Activated T-cell treated with anti-CD3 and anti-CD28 coated beads, Interleukin-2, amount 50 U/mL, for 72 hours (primary cell): ENCODE measurements at regions not wholly inside any gene's neighbourhood (a gene's known extent, or its start where the extent isn't known, plus 50 kb on each side); places are given as distances from the start of the nearest gene placed in this dataset.

Experiments used
- ATAC-seq, 2 donors: fragments of 150-1000 bp; cut with Tn5 transposase; replicated peaks in 1 of 2; 2 replicates each; pipeline ENCODE4 v1.10.0; 2021; ENCODE audit warnings: moderate library complexity in 2 of 2, mild to moderate bottlenecking in 1 of 2
- DNase-seq, 2 donors: peaks; one replicate each; pipeline ENCODE4 v3.0.0; 2021 to 2022; ENCODE audit warnings: mixed read lengths in 1 of 2
- H3K27ac Mint-ChIP-seq: one replicate; pipeline ENCODE4 v1.8.0; 2022; ENCODE audit warnings: mild to moderate bottlenecking, moderate library complexity, mixed read lengths
- H3K27me3 Mint-ChIP-seq: one replicate; pipeline ENCODE4 v1.8.0; 2022; ENCODE audit warnings: low read depth, mixed read lengths
- H3K36me3 Mint-ChIP-seq, 2 donors: one replicate each; pipeline ENCODE4 v1.8.0; 2022; ENCODE audit warnings: mixed read lengths in 2 of 2, mild to moderate bottlenecking in 1 of 2; ENCODE audit not compliant: insufficient read depth in 2 of 2
- H3K4me1 Mint-ChIP-seq: one replicate; pipeline ENCODE4 v1.8.0; 2022; ENCODE audit warnings: low read depth, mixed read lengths
- H3K4me3 Mint-ChIP-seq, 2 donors: one replicate each; pipeline ENCODE4 v1.8.0; 2022; ENCODE audit warnings: mild to moderate bottlenecking in 2 of 2, mixed read lengths in 2 of 2, moderate library complexity in 2 of 2
- H3K9me3 Mint-ChIP-seq, 2 donors: one replicate each; pipeline ENCODE4 v1.8.0; 2022; ENCODE audit warnings: mixed read lengths in 2 of 2

GRCh38 chr18:44392933-44393332, 287.8 kb upstream of the SETBP1 start:
- no peaks in the 10 kb centered on the region for H3K27me3 Mint-ChIP-seq
- H3K4me1 Mint-ChIP-seq: no peaks in the 10 kb centered on the region
- H3K9me3 Mint-ChIP-seq: peaks cover 0 to 2% of the 10 kb centered on the region in 2 donors
- no peak for DNase-seq
- no peak for ATAC-seq
- no peak overlapping the region for H3K27ac Mint-ChIP-seq
- no peak overlapping the region for H3K4me3 Mint-ChIP-seq
- H3K36me3 Mint-ChIP-seq: no peaks in the 10 kb centered on the region

DNA sequence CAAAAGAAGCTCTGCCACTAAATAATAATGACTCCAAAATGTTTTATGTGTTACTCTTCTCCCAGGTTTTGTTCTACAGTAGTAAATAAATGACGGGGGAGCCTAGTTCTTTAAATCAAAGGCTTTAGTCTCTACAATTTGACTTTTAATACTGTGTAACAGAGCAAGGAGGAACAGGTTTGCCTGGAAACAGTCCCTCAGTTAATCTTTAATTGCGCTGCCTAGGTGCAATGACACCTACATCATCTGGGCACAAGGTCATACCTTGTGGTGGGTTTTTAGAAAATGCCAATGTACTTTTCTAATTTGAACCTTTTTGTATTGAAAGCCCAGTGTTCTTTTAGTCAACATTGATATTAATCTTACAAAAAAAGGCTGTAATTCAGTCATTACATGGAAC, 287.3 kb upstream of the SETBP1 start:
- peaks cover 0 to 2% of the 10 kb centered on the region in 2 donors for H3K9me3 Mint-ChIP-seq
- H3K4me3 Mint-ChIP-seq: no peak overlapping the region
- H3K27ac Mint-ChIP-seq: no peak overlapping the region
- H3K27me3 Mint-ChIP-seq: no peaks in the 10 kb centered on the region
- no peaks in the 10 kb centered on the region for H3K4me1 Mint-ChIP-seq
- DNase-seq (no peak), ATAC-seq (no peak)
- H3K36me3 Mint-ChIP-seq: no peaks in the 10 kb centered on the region

DNA sequence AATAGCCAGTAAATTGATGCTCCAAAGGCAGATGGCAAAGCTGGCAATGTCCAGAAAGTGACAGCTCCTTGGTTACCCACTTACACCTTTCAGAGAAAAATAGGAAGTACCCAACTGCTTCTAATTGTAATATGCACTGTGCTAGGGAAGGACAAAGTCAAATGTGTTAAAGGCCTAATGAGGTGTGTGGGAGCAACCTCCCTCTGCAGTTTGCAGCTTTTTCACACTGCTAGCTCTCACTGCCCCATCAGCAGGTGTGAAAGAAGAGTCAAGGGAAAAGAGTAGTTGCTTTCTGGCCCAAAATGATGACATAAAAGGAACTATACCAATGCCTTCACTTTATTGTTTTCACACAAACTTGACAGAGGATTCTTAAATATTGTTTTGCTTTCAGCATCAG, 284.1 kb upstream of the SETBP1 start:
- Mint-ChIP-seq H3K27ac (no peak overlapping the region), H3K4me1 (no peaks in the 10 kb centered on the region), H3K9me3 (peaks cover 0 to 2% of the 10 kb centered on the region in 2 donors), H3K4me3 (no peak overlapping the region), H3K27me3 (no peaks in the 10 kb centered on the region), H3K36me3 (no peaks in the 10 kb centered on the region)
- ATAC-seq (no peak), DNase-seq (no peak)

DNA sequence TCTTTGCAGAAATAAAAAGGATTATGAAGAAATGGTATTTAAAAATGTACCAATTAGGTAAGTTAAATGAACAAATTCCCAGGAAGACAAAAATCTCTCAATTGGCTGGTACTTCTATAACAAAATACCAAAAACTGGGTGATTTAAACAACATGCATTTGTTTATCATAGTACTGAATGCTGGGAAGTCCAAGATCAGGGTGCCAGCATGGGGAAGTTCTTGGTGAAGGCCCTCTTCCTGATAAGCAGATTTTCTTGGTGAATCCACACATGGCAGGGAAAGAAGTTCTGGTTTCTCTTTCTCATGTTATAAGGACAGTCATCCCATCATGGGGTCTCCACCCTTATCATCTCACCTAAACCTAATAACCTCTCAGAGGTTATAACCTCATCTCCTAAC, 271.6 kb upstream of the SETBP1 start:
- Mint-ChIP-seq H3K4me3 (no peak overlapping the region), H3K27ac (no peak overlapping the region), H3K36me3 (no peaks in the 10 kb centered on the region), H3K9me3 (peaks cover 0 to 2% of the 10 kb centered on the region in 2 donors), H3K4me1 (no peaks in the 10 kb centered on the region), H3K27me3 (no peaks in the 10 kb centered on the region)
- ATAC-seq (no peak), DNase-seq (no peak)

DNA sequence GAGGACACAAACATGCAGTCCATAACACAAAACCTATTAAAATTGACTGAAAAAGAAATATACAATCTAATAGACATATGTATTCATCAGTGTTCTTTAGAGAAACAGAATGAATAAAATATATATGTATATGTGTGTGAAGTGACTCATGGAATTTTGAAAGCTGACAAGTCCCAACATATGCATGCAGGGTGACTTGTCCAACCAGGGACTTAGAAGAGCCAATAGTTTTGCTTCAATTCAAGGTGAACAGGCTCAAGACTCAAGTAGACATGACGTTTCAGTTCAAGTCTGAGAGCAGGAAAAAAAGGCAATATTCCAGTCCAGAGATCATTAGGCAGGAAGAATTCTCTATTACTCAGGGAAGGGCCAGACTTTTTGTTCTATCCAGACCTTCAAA, 271.2 kb upstream of the SETBP1 start:
- DNase-seq (no peak), ATAC-seq (no peak)
- Mint-ChIP-seq H3K4me1 (no peaks in the 10 kb centered on the region), H3K4me3 (no peak overlapping the region), H3K27me3 (no peaks in the 10 kb centered on the region), H3K27ac (no peak overlapping the region), H3K36me3 (no peaks in the 10 kb centered on the region), H3K9me3 (peaks cover 0 to 2% of the 10 kb centered on the region in 2 donors)

DNA sequence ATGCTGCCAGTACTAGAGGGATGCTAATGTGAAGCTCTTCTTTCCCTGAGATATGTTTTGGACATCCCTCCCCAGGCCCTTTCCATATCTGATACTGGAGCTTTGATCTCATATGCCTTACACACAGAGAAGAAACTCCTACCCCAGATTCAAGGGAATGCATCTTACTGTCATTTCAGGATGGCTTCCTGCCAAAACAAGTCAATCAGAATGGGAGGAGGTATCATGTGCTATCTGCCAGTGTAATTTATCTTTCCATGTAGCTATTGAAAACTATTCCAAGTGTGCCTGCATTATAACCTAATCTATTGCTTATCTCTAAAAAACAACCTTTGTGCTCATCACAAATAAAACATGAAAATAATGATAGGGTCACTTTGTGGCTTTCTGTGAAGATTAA, 269.9 kb upstream of the SETBP1 start:
- no peak overlapping the region for H3K4me3 Mint-ChIP-seq
- no peaks in the 10 kb centered on the region for H3K36me3 Mint-ChIP-seq
- H3K27me3 Mint-ChIP-seq: no peaks in the 10 kb centered on the region
- no peaks in the 10 kb centered on the region for H3K4me1 Mint-ChIP-seq
- DNase-seq (no peak), ATAC-seq (no peak)
- H3K9me3 Mint-ChIP-seq: peaks cover 0 to 2% of the 10 kb centered on the region in 2 donors
- H3K27ac Mint-ChIP-seq: no peak overlapping the region

- Mint-ChIP-seq H3K4me3 (no peak overlapping the region), H3K27me3 (no peaks in the 10 kb centered on the region), H3K36me3 (no peaks in the 10 kb centered on the region), H3K4me1 (no peaks in the 10 kb centered on the region), H3K27ac (no peak overlapping the region), H3K9me3 (peaks cover 0 to 2% of the 10 kb centered on the region in 2 donors)
- ATAC-seq (no peak), DNase-seq (no peak)
These were observed 269.3 kb upstream of the SETBP1 start for GRCh38 chr18:44411262-44411905.

GRCh38 chr18:44411976-44412375, 268.7 kb upstream of the SETBP1 start:
- ATAC-seq (no peak), DNase-seq (no peak)
- Mint-ChIP-seq H3K36me3 (no peaks in the 10 kb centered on the region), H3K27ac (no peak overlapping the region), H3K4me3 (no peak overlapping the region), H3K4me1 (no peaks in the 10 kb centered on the region), H3K9me3 (peaks cover 0 to 2% of the 10 kb centered on the region in 2 donors), H3K27me3 (no peaks in the 10 kb centered on the region)

GRCh38 chr18:44423814-44424644, 256.7 kb upstream of the SETBP1 start:
- H3K36me3 Mint-ChIP-seq: no peaks in the 10 kb centered on the region
- no peaks in the 10 kb centered on the region for H3K4me1 Mint-ChIP-seq
- H3K9me3 Mint-ChIP-seq: peaks cover 0 to 2% of the 10 kb centered on the region in 2 donors
- DNase-seq: no peak
- no peaks in the 10 kb centered on the region for H3K27me3 Mint-ChIP-seq
- H3K27ac Mint-ChIP-seq: no peak overlapping the region
- ATAC-seq: no peak
- H3K4me3 Mint-ChIP-seq: no peak overlapping the region

DNA sequence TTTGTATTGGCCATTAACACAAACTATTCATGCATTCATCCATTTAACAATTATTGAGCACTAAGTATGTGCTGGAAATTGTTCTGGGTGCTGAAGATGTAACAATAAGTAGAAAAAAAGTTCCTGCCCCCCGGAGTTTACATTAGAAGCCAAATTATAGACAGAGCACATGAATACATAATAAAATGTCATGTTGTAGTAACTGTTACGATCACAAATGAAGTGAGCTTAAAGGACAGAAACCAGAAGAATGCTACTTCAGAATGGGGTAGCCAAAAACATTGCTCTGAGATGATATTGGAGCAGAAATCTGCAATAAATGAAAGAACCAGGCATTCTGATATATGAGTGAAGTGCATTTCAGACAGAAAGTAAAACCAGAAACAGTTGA, 256.0 kb upstream of the SETBP1 start:
- Mint-ChIP-seq H3K27me3 (no peaks in the 10 kb centered on the region), H3K9me3 (peaks cover 2% of the 10 kb centered on the region in 2 donors), H3K4me1 (no peaks in the 10 kb centered on the region), H3K27ac (no peak overlapping the region), H3K4me3 (no peak overlapping the region), H3K36me3 (no peaks in the 10 kb centered on the region)
- ATAC-seq: no peak
- DNase-seq: no peak

DNA sequence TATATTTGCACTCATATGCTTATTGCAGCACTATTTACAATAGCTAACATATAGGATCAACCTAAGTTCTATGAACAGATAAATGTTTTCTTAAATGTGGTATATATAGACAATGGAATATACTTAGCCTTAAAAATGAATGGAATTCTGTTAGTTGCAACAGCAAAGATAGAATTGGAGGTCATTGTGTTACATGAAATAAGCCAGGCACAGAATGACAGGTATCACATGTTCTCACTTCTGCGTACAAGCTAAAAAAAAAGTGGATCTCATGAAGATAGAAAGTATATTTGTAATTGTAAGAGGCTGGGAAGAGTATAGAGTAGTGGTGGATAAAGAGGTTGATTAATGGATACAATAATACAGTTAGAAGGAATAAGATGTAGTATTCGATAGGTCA, 255.5 kb upstream of the SETBP1 start:
- Mint-ChIP-seq H3K4me3 (no peak overlapping the region), H3K36me3 (no peaks in the 10 kb centered on the region), H3K9me3 (peaks cover under 1 to 2% of the 10 kb centered on the region in 2 donors), H3K27ac (no peak overlapping the region), H3K4me1 (no peaks in the 10 kb centered on the region), H3K27me3 (no peaks in the 10 kb centered on the region)
- no peak for DNase-seq
- no peak for ATAC-seq

- H3K27me3 Mint-ChIP-seq: no peaks in the 10 kb centered on the region
- no peak for DNase-seq
- H3K36me3 Mint-ChIP-seq: no peaks in the 10 kb centered on the region
- no peak for ATAC-seq
- no peaks in the 10 kb centered on the region for H3K4me1 Mint-ChIP-seq
- H3K4me3 Mint-ChIP-seq: no peak overlapping the region
- H3K27ac Mint-ChIP-seq: no peak overlapping the region
- peaks cover 3% of the 10 kb centered on the region in 2 donors for H3K9me3 Mint-ChIP-seq
These were observed 243.1 kb upstream of the SETBP1 start for GRCh38 chr18:44437603-44438002.

DNA sequence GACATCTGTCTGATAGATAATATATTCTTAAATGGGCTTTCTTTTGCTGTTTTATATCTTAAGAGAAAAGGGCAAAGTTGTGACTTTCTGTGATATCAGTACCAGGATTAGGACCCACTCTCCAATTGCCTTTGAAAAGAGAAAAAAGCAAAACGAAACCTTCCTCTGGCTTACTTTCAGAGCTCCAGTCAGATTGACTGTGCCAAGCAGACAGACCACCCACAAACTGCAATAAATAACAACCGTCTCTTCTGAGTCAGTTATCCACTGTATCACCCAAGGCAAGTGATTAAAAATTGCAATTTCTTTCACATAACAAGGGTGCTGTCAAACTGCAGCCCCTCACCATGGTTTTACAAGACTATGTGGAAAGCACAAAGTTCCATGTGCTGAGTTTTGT, 230.5 kb upstream of the SETBP1 start:
- Mint-ChIP-seq H3K27me3 (no peaks in the 10 kb centered on the region), H3K4me1 (no peaks in the 10 kb centered on the region), H3K27ac (no peak overlapping the region), H3K36me3 (no peaks in the 10 kb centered on the region), H3K9me3 (peaks cover 0 to 3% of the 10 kb centered on the region in 2 donors), H3K4me3 (no peak overlapping the region)
- DNase-seq (no peak), ATAC-seq (no peak)

GRCh38 chr18:44452346-44452745, 228.3 kb upstream of the SETBP1 start:
- H3K4me3 Mint-ChIP-seq: no peak overlapping the region
- H3K9me3 Mint-ChIP-seq: peaks cover 0 to 3% of the 10 kb centered on the region in 2 donors
- H3K4me1 Mint-ChIP-seq: no peaks in the 10 kb centered on the region
- DNase-seq (no peak), ATAC-seq (no peak)
- no peak overlapping the region for H3K27ac Mint-ChIP-seq
- H3K27me3 Mint-ChIP-seq: no peaks in the 10 kb centered on the region
- no peaks in the 10 kb centered on the region for H3K36me3 Mint-ChIP-seq
